ENCODE measurements at regions not wholly inside any gene's neighbourhood (a gene's known extent, or its start where the extent isn't known, plus 50 kb on each side); places are given as distances from the start of the nearest gene placed in this dataset.

DNA sequence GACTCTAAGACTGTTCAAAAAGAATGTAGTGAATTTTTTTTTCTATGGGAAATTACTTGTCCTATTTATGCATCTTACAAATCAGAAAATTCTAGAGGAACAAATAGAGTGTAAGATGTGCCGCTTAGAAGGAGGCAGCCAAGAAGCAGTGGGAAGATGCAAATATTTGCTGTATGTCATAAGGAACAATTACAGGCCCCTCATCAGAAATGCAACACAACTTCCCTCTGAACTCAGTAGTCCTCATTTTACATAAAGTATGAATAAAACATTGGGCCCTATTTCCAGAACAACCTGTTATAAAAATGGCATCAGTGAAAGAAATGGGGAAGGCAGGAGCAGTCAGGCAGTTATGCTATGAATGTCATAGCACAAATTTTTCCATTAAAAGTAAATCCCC is 50.7 kb upstream of the SCG2 start:
- no peak overlapping the region for H3K27ac Mint-ChIP-seq
- H3K27me3 Mint-ChIP-seq, result peaks cover 15 to 39% of the 10 kb centered on the region in 2 donors
- H3K4me1 Mint-ChIP-seq (ENCODE audit: low read depth in 2 of 2), result peaks cover 0 to 4% of the 10 kb centered on the region in 2 donors
- no peaks in the 10 kb centered on the region for H3K9me3 Mint-ChIP-seq
- ATAC-seq, result no peak
- no peaks in the 10 kb centered on the region for H3K36me3 Mint-ChIP-seq
- no peak overlapping the region for H3K4me3 Mint-ChIP-seq
- DNase-seq (ENCODE audit: low spot score), result no peak

DNA sequence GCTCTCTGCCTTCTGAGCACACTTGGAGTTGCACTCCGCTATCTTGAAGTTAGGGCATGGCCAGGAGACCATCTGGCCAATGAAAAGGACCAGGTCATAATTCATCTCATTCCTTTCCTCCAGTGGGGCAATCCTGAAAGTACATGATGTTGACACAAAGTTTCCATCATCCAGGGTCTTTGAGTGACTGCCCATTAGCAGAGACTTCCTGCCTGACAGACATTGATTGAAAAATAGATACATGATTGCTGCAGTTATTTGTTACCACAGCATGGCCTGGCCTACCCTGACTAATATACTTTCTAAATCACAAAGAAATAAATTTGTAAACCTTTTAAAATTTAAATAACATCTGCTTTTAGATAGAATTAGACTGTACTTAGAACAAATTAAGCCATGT is 50.0 kb upstream of the SCG2 start:
- Mint-ChIP-seq H3K4me3 (no peak overlapping the region), H3K27me3 (peaks cover 13 to 35% of the 10 kb centered on the region in 2 donors), H3K9me3 (no peaks in the 10 kb centered on the region), H3K27ac (no peak overlapping the region), H3K36me3 (no peaks in the 10 kb centered on the region), H3K4me1 (ENCODE audit: low read depth in 2 of 2) (peaks cover 0 to 4% of the 10 kb centered on the region in 2 donors)
- ATAC-seq, result no peak
- DNase-seq (ENCODE audit: low spot score), result no peak

Measured in natural killer cell treated with Interleukin-12 subunit alpha and Interleukin-12 subunit beta and Interleukin-15 and Interleukin-18, amount 100 ng/mL, for 72 hours (primary cell).